HL-60 (cell line): ENCODE measurements at regions not wholly inside any gene's neighbourhood (a gene's known extent, or its start where the extent isn't known, plus 50 kb on each side); places are given as distances from the start of the nearest gene placed in this dataset.

Source experiments
- GABPA ChIP-seq: IDR thresholded peaks from 2 replicates; pipeline ENCODE4 v1.6.1; 2012; ENCODE audit warnings: low read depth
- POLR2AphosphoS5 ChIP-seq: IDR thresholded peaks from 2 replicates; pipeline ENCODE4 v1.6.1; 2012; ENCODE audit warnings: low read depth
- TF ChIP-seq, protein P1 (sequence below): IDR thresholded peaks from one replicate; pipeline ENCODE4 v1.5.1; 2011; ENCODE audit warnings: low read length, control low read depth, inconsistent platforms; ENCODE audit not compliant: insufficient read depth
- TF ChIP-seq, protein P2 (sequence below): IDR thresholded peaks from 2 replicates; pipeline ENCODE4 v1.6.1; 2012; ENCODE audit warnings: low read depth; ENCODE audit not compliant: insufficient replicate concordance

DNA sequence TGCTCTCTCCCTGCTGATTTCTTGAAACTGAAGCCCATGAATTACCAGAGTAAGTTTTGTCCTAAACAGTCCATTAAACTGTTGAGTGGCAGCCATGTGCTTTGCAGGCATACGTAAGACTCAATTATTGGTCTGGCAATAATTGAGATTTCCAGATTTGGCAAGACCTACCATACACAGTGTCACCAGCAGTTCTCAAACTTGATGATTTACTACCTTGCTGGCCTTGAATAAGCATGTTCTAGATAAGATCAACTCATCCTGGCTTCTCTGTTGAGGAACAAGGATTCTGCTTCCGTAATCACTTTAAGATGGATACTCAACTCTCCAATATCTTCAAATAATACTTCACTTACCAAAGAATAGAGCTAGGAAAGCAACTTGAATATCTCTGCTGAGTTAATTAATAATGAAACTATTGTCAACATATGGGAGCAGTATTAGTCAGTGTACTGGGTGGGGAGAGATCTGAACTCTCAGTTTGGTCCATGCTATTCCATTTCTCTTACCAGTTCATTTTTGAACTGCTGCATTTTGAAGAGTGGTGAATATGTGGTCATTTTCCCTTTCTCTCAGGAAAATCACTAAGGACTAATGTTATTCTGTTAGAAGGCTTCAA is 181.4 kb downstream of the IPMK start:
- TF ChIP-seq, protein P1, sequence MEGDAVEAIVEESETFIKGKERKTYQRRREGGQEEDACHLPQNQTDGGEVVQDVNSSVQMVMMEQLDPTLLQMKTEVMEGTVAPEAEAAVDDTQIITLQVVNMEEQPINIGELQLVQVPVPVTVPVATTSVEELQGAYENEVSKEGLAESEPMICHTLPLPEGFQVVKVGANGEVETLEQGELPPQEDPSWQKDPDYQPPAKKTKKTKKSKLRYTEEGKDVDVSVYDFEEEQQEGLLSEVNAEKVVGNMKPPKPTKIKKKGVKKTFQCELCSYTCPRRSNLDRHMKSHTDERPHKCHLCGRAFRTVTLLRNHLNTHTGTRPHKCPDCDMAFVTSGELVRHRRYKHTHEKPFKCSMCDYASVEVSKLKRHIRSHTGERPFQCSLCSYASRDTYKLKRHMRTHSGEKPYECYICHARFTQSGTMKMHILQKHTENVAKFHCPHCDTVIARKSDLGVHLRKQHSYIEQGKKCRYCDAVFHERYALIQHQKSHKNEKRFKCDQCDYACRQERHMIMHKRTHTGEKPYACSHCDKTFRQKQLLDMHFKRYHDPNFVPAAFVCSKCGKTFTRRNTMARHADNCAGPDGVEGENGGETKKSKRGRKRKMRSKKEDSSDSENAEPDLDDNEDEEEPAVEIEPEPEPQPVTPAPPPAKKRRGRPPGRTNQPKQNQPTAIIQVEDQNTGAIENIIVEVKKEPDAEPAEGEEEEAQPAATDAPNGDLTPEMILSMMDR = no peak
- TF ChIP-seq POLR2AphosphoS5 = no peak
- TF ChIP-seq GABPA = no peak
- TF ChIP-seq, protein P2, sequence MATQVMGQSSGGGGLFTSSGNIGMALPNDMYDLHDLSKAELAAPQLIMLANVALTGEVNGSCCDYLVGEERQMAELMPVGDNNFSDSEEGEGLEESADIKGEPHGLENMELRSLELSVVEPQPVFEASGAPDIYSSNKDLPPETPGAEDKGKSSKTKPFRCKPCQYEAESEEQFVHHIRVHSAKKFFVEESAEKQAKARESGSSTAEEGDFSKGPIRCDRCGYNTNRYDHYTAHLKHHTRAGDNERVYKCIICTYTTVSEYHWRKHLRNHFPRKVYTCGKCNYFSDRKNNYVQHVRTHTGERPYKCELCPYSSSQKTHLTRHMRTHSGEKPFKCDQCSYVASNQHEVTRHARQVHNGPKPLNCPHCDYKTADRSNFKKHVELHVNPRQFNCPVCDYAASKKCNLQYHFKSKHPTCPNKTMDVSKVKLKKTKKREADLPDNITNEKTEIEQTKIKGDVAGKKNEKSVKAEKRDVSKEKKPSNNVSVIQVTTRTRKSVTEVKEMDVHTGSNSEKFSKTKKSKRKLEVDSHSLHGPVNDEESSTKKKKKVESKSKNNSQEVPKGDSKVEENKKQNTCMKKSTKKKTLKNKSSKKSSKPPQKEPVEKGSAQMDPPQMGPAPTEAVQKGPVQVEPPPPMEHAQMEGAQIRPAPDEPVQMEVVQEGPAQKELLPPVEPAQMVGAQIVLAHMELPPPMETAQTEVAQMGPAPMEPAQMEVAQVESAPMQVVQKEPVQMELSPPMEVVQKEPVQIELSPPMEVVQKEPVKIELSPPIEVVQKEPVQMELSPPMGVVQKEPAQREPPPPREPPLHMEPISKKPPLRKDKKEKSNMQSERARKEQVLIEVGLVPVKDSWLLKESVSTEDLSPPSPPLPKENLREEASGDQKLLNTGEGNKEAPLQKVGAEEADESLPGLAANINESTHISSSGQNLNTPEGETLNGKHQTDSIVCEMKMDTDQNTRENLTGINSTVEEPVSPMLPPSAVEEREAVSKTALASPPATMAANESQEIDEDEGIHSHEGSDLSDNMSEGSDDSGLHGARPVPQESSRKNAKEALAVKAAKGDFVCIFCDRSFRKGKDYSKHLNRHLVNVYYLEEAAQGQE = no peak
